GM12864 (cell line): ENCODE measurements at regions not wholly inside any gene's neighbourhood (a gene's known extent, or its start where the extent isn't known, plus 50 kb on each side); places are given as distances from the start of the nearest gene placed in this dataset.

ENCODE experiments used
- DNase-seq: peaks from one replicate; pipeline ENCODE4 v3.0.0-alpha.2; 2011; ENCODE audit warnings: low read depth
- H3K4me3 ChIP-seq: 2 replicates; pipeline ENCODE4 v1.5.1; 2011; ENCODE audit warnings: mild to moderate bottlenecking, low read depth, low read length, control low read depth
- TF ChIP-seq, protein P1 (sequence below): IDR thresholded peaks from 2 replicates; pipeline ENCODE4 v1.5.1; 2011; ENCODE audit warnings: low read depth, mild to moderate bottlenecking, moderate library complexity, low read length, control low read depth, inconsistent platforms; ENCODE audit errors: missing control alignments

DNA sequence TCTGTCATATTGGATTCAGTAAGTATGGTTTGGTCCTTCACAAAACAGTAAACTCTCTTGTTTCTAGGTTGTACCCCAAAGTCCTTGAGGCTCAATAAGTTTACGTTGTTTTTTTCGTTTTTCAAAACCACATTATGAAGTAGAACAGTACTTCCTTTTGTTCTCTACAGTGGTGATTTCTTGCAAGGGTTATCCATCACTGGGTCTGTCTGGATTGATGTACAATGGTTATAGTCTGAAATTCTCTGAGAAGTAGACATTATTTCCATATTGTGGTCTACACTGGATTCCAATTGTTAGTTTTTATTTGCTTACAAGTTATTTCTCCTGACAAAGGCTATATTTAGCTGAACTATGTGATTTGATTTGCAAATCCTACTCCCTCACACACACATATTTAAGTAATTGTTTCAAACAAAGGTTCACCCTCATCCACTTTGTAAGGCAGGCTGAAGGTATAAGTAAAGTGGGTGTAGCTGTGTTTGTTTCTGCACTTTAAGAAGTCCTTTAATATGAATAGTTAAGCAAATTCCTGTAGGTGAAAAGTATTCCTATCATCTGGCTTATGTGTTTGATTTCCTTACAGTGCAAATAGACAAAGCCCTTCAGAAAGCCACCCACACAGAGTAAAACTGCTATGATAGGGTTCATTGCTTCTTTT, 64.2 kb upstream of the MME start:
- no peak for DNase-seq
- TF ChIP-seq, protein P1, sequence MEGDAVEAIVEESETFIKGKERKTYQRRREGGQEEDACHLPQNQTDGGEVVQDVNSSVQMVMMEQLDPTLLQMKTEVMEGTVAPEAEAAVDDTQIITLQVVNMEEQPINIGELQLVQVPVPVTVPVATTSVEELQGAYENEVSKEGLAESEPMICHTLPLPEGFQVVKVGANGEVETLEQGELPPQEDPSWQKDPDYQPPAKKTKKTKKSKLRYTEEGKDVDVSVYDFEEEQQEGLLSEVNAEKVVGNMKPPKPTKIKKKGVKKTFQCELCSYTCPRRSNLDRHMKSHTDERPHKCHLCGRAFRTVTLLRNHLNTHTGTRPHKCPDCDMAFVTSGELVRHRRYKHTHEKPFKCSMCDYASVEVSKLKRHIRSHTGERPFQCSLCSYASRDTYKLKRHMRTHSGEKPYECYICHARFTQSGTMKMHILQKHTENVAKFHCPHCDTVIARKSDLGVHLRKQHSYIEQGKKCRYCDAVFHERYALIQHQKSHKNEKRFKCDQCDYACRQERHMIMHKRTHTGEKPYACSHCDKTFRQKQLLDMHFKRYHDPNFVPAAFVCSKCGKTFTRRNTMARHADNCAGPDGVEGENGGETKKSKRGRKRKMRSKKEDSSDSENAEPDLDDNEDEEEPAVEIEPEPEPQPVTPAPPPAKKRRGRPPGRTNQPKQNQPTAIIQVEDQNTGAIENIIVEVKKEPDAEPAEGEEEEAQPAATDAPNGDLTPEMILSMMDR: no peak
- H3K4me3 ChIP-seq: no peak overlapping the region

DNA sequence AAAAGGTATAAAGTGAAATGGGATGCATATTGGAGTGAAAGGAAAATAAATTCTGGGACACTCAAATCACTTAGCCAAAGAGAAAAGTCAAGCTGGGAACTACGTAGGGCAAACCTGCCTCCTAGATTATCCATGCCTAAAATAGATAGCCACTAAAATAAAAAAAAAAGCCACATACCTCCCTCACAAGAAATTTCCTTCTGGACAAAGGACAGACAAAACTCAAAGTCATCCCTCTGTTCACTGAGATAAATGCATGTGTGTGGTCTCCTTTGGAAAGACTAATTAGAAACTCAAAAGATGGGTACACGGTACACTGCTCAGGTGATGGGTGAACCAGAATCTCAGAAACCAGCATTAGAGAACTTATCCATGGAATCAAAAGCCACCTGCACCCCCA, 65.2 kb upstream of the MME start:
- H3K4me3 ChIP-seq: no peak overlapping the region
- TF ChIP-seq, protein P1: no peak
- DNase-seq: no peak

DNA sequence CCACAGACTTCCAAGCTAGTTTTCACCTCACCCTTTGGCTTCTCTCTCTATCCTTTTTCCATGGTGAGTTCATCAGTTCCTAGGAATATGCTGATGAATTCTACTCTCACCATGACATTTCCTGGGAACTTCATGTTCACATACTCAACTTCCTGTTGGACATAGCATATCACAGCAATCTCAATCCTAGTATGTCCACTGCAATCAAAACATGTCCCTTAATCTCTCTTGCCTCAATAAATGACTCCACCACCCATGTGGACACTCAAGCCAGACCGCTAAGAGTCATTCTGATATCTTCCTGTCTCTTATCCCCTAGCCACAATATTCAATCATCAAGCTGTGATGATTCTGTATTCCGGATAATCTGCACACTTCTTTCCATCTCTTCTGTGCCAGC, 66.7 kb upstream of the MME start:
- H3K4me3 ChIP-seq: no peak overlapping the region
- DNase-seq: no peak
- TF ChIP-seq, protein P1: no peak

DNA sequence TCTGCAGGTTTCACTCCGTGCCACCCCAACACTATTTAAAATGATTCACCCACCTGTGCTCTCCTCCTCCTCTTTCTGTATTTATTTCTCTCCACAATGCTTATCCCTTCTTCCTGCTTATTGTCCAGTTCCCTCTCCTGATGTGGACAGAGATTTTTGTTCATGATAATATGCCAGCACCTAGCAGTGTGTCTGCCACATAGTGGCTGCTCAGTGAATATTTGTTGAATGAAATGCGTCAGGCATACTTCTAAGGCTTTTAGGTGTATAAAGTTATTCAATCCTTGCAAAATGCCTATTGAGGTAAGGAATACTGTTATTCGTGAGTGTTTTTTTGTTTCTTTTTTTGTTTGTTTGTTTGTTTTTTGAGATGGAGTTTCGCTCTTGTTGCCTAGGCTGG, 67.5 kb upstream of the MME start:
- TF ChIP-seq, protein P1: no peak
- no peak overlapping the region for H3K4me3 ChIP-seq
- DNase-seq: no peak

DNA sequence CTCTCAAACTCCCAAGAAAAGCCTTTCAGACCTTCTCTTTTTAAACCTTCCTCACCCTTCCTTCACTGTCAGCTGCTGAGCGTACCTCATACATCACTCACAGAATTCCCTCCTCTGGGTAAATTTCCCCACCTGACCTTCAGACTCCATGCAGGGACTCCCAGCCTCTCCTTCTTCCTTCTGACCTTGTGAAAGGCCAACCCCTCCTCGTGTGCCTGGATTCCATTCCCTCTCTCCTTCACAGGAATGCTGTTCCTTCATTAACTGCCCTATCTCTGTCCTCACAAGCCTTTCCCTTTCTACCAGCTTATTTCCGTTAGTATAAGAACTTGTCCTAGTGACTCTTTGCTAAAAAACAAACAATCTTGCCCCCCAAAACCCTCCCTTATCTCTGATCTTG, 69.7 kb upstream of the MME start:
- TF ChIP-seq, protein P1: no peak

DNA sequence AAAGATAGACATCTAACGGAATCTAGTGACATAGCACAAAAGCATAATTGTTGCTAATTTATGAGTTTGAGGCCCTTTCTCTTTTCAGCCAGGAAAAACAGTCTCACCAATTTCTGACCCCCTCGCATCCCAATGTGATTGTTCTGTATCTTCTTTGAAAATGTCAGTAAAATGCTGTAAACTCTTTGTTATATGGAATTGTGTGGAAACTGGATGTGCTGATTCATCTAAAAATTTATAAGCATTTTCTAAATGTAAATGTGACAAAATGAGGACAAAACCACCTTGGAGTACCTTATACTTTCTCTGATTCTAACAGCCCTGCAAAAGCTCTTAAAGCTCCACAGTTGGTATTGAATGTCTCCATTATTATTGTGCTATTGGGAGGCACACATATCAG, 70.9 kb upstream of the MME start:
- no peak overlapping the region for H3K4me3 ChIP-seq
- TF ChIP-seq, protein P1: no peak
- no peak for DNase-seq

More for the DNA sequence above, 69.7 kb upstream of the MME start:
- no peak for DNase-seq
- no peak overlapping the region for H3K4me3 ChIP-seq

DNA sequence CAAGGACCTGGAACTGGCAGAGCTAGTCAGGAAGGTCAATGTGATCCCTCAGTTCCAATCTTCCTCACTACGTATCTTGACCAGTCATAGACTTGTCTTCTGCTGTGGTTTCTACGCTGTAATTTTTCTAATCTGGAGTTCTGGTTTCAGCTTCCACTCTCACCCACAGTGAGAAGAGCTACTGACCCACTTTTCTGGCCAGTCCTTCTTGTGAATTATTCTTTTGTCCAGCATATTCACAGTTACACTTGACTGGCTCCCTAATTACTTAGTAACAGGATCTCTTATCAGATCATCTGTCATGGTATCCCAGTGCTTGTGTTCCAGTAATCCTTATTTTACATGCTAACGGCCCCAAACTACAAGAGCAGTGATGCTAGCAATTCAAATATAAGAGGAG, 72.4 kb upstream of the MME start:
- no peak for DNase-seq
- TF ChIP-seq, protein P1: no peak
- H3K4me3 ChIP-seq: no peak overlapping the region
